Heart left ventricle (tissue), 13 donors: ENCODE measurements at regions not wholly inside any gene's neighbourhood (a gene's known extent, or its start where the extent isn't known, plus 50 kb on each side); places are given as distances from the start of the nearest gene placed in this dataset.

Experiments
- CTCF ChIP-seq, 12 donors: fragments of 200-600 bp; sonication (generic) in 4 of 12; IDR thresholded peaks; one replicate each; pipeline versions ENCODE4 v1.5.0 to v1.8.0; 2018 to 2022; ENCODE audit warnings: antibody characterized with exemption in 12 of 12, mild to moderate bottlenecking in 5 of 12
- POLR2A ChIP-seq, 2 donors: fragments of 450-650 bp; IDR thresholded peaks; one replicate each; pipeline ENCODE4 v1.6.1; 2017; ENCODE audit warnings: antibody characterized with exemption in 2 of 2, mild to moderate bottlenecking in 2 of 2, moderate library complexity in 2 of 2
- donor health status: ischemic (EF 13 %, LVEDD 7.1; RV severe dilation, severe dysfunction).
- donor health status: DM: no; HTN: yes; CAD: no.
- donor health status: DM: no; HTN: no; CAD: no.
- donor health status: ischemic (EF 25% LVEDD 6.9; RV normal size, moderate dysfunction).
- donor health status: ischemic (EF 25% LVEDD 5.7; RV mildly dilated, moderate dysfunction).
- donor health status: ischemic (EF 35%, LVEDD 5.7; RV mildly dilated, moderate dysfunction).
- donor health status: nonischemic (EF 11% LVEDD 7.7; RV severe dilation, severe dysfunction).
- donor health status: DM: yes; HTN: yes; CAD: no.
- donor health status: PGD.
- donor health status: ischemic (EF 29% LVEDD 5.4; RV normal size, mild dysfunction).
- donor health status: nonischemic (EF 23%, LVEDD 6.1; RV moderate dilation, normal function).

DNA sequence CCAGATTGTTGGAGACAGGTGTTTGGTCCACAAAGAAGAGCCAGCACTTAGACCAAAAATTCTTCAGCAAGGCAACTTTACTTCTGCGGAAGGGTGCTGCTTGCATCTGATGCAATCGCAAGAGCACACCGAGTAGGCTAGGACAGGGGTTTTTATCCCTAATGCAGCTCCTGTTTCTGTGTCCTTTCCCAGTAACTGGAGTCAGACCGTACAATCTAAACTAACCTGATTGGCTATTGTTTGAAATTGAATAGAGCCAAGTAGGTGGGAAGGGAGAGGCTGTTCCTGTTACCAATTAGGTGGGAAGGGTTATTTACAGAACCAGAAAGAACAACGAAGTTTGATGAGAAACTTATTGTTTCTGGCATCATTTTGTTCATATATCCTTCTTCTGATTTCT, 77.6 kb downstream of the CHCHD4 start:
- TF ChIP-seq CTCF (IDR thresholded peaks at IDR 0.05) = no peak
- TF ChIP-seq POLR2A (IDR thresholded peaks at IDR 0.05) = no peak
